Spleen (tissue), 7 donors: ENCODE measurements at regions not wholly inside any gene's neighbourhood (a gene's known extent, or its start where the extent isn't known, plus 50 kb on each side); places are given as distances from the start of the nearest gene placed in this dataset.

Experiments
- POLR2A ChIP-seq, 3 donors: fragments of 450-650 bp; IDR thresholded peaks; one replicate each; pipeline ENCODE4 v1.5.1; 2017; ENCODE audit warnings: antibody characterized with exemption in 3 of 3, mild to moderate bottlenecking in 1 of 3
- POLR2AphosphoS5 ChIP-seq, 3 donors: sonication (generic); formaldehyde crosslinking; IDR thresholded peaks; one replicate each; pipeline ENCODE4 v1.5.1; 2017; ENCODE audit warnings: antibody characterized with exemption in 3 of 3
- TF ChIP-seq, protein P1 (sequence below), 11 experiments: fragments of 200-600 bp in 7 of 11; fragments of 450-650 bp in 4 of 11; sonication (generic) in 4 of 11; IDR thresholded peaks in 8 of 11; conservative IDR thresholded peaks in 3 of 11; 1 replicate in 7 of 11; 2 replicates in 4 of 11; pipeline versions ENCODE4 v1.4.0 to v1.8.0; 2016 to 2021; ENCODE audit warnings: antibody characterized with exemption in 11 of 11, inconsistent platforms in 4 of 11, mild to moderate bottlenecking in 1 of 11
- donor health status: DM: no; HTN: no; CAD: no; lungs with moderate emphysema.
- donor health status: DM: no; HTN: no; CAD: no.
- donor health status: DM: no; HTN: no; CAD: no.

DNA sequence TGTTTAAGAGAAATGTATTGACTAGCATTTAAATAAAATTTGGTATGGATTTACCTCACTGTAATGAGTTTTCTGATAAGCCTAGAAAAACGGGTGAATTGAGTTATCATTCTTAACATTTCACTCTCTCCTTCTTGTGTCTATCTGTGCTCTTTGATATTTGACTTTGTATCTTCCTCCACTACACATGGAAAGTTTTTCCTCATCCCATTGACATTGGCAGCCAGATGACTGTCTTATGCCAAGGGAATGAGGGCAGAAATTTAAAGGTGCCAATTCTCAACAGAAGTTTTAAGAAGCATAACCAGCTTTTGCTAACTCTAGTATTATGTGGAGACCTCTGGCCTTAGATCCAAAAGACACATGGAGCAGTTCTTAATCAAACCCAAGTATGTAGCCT lies 376.6 kb downstream of the DSEL start:
- TF ChIP-seq, protein P1, sequence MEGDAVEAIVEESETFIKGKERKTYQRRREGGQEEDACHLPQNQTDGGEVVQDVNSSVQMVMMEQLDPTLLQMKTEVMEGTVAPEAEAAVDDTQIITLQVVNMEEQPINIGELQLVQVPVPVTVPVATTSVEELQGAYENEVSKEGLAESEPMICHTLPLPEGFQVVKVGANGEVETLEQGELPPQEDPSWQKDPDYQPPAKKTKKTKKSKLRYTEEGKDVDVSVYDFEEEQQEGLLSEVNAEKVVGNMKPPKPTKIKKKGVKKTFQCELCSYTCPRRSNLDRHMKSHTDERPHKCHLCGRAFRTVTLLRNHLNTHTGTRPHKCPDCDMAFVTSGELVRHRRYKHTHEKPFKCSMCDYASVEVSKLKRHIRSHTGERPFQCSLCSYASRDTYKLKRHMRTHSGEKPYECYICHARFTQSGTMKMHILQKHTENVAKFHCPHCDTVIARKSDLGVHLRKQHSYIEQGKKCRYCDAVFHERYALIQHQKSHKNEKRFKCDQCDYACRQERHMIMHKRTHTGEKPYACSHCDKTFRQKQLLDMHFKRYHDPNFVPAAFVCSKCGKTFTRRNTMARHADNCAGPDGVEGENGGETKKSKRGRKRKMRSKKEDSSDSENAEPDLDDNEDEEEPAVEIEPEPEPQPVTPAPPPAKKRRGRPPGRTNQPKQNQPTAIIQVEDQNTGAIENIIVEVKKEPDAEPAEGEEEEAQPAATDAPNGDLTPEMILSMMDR (IDR thresholded peaks at IDR 0.05 in 8 of 11, conservative IDR thresholded peaks at IDR 0.05 in 3 of 11), result no peak
- TF ChIP-seq POLR2A (IDR thresholded peaks at IDR 0.05) (no peak), POLR2AphosphoS5 (IDR thresholded peaks at IDR 0.05) (no peak)
